Astrocyte of the cerebellum (primary cell): ENCODE measurements at regions not wholly inside any gene's neighbourhood (a gene's known extent, or its start where the extent isn't known, plus 50 kb on each side); places are given as distances from the start of the nearest gene placed in this dataset.

Experiments
- DNase-seq: peaks from one replicate; pipeline ENCODE4 v3.0.0-alpha.2; 2011; ENCODE audit warnings: low read depth
- H3K4me3 ChIP-seq: 2 replicates; pipeline ENCODE4 v1.5.1; 2011; ENCODE audit warnings: mild to moderate bottlenecking, low read depth, low read length, moderate library complexity
- in situ Hi-C: cut with HindIII; loops from 2 replicates; pipeline ENCODE4 v1.10.0; 2017; ENCODE audit warnings: low sequenced_read_pairs
- TF ChIP-seq, protein P1 (sequence below): IDR thresholded peaks from 2 replicates; pipeline ENCODE4 v1.5.1; 2012; ENCODE audit warnings: low read length, low read depth, moderate library complexity, mild to moderate bottlenecking; ENCODE audit errors: missing control alignments

- DNase-seq: no peak
- no peak overlapping the region for H3K4me3 ChIP-seq
- in situ Hi-C loops: no loop called here
- TF ChIP-seq, protein P1, sequence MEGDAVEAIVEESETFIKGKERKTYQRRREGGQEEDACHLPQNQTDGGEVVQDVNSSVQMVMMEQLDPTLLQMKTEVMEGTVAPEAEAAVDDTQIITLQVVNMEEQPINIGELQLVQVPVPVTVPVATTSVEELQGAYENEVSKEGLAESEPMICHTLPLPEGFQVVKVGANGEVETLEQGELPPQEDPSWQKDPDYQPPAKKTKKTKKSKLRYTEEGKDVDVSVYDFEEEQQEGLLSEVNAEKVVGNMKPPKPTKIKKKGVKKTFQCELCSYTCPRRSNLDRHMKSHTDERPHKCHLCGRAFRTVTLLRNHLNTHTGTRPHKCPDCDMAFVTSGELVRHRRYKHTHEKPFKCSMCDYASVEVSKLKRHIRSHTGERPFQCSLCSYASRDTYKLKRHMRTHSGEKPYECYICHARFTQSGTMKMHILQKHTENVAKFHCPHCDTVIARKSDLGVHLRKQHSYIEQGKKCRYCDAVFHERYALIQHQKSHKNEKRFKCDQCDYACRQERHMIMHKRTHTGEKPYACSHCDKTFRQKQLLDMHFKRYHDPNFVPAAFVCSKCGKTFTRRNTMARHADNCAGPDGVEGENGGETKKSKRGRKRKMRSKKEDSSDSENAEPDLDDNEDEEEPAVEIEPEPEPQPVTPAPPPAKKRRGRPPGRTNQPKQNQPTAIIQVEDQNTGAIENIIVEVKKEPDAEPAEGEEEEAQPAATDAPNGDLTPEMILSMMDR: no peak
Measured at GRCh38 chr6:121664158-121664557, 228.7 kb downstream of the GJA1 start.

DNA sequence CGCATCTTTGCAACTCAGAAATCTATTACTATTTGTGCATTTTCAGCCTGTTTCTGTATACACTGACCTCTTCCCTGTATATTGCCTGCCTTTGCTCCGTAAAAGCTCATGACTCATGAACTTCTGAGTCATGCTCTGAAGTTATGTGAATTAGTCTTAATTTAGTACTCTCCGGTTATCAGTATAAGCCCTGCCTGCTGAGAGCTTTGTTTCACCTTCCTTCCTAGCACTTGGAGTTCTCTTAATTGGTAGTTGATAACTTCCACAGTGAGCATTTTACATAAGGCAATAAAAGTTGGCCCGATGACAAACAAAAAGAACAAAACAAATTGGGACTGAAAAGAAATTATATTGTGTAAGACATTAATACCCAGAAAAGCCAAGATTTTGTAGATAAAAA is 231.4 kb downstream of the GJA1 start:
- TF ChIP-seq, protein P1: no peak
- in situ Hi-C loops: no loop called here
- H3K4me3 ChIP-seq: no peak overlapping the region
- peak; percentile 49 for DNase-seq

DNA sequence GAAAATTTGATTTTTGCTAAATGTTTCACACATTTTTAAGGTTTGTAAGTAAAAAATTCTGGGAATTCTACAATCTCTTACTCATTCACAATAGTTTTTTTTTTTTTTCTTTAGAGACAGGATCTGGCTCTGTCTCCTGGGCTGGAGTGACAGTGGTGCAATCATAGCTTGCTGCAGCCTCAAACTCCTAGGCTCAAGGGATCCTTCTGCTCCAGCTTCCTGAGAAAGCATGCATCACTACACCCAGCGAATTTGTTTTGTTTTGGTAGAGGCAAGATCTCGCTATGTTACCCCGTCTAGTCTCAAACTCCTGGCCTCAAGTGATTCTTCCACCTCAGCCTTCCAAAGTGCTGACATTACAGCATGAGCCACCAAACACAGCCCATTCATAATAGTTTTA is 232.8 kb downstream of the GJA1 start:
- in situ Hi-C loops: no loop called here
- TF ChIP-seq, protein P1: no peak
- no peak for DNase-seq
- no peak overlapping the region for H3K4me3 ChIP-seq

DNA sequence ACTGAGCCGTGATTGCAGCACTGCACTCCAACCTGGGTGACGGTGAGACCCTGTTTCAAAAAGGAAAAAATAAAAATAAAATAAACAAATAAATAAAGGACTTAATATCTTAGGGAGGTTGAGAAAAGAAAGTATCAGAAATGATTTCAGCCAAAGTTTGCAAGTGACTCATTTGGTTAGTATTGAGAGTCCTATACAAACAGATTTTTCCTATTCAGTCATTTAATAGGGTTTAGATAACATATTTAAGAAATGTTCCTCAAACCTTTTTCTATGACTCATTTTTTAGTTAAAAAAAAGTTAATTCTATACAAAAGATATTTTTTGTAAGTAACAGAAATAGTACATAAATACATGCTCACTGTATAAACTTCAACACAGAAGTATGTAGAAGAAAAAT is 235.1 kb downstream of the GJA1 start:
- H3K4me3 ChIP-seq: no peak overlapping the region
- TF ChIP-seq, protein P1: no peak
- no peak for DNase-seq
- in situ Hi-C loops: no loop called here

DNA sequence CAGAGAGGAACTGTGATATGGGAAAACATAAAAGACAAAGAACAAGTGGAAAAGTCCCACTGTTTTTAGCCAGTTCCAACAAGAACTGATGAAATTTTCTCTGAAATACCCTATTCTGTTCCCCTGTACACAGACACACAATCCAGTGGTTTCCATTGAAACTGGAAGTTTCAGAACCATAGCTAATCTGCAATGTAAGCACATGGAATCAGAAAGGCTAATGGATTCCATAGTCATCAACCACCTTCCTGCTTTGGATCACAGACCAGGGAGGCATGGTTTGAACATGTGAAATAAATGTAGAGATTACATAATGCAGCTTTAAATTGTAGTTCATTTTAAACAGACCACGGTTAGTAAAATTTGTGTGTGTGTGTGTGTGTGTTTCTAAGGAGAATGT is 242.1 kb downstream of the GJA1 start:
- TF ChIP-seq, protein P1: no peak
- in situ Hi-C loops: no loop called here
- no peak overlapping the region for H3K4me3 ChIP-seq
- peak; percentile 63 for DNase-seq

DNA sequence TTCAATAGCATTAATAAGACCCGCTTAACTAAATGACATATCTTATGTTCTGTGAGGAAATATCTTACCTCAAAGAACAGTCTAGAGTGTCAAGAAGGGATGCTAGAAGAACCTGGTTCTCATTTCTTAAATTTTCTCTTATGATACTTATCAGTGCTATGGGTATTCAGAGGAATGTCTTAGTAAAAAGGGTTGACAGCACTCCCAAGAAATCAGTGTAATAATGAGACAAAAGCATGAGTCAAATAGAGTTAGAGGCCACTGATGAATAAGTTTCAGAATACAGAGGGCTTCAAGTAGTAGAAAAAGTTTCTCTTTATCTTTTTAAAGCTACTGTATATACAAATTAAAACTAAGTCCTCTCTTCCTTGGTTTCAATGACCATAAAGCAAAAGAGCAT is 242.8 kb downstream of the GJA1 start:
- no peak overlapping the region for H3K4me3 ChIP-seq
- in situ Hi-C loops: no loop called here
- no peak for DNase-seq
- TF ChIP-seq, protein P1: no peak

GRCh38 chr6:121680058-121680457 is 244.6 kb downstream of the GJA1 start:
- in situ Hi-C loops: no loop called here
- TF ChIP-seq, protein P1: no peak
- H3K4me3 ChIP-seq: no peak overlapping the region
- no peak for DNase-seq
